ENCODE measurements at regions not wholly inside any gene's neighbourhood (a gene's known extent, or its start where the extent isn't known, plus 50 kb on each side); places are given as distances from the start of the nearest gene placed in this dataset.
A peak's percentile ranks its signal among the peaks of the same experiment; 100 is the strongest.
"Not testable (repeated sequence)": the region's sequence is repeated elsewhere in the genome, so short reads cannot be mapped to it uniquely, and the experiment has no call there.

- Mint-ChIP-seq H3K27me3 (ENCODE audit: insufficient read depth, low read depth, poor library complexity) (peaks cover 15% of the 10 kb centered on the region), H3K9me3 (peaks cover 16% of the 10 kb centered on the region)
- not testable (repeated sequence) for H3K36me3 Mint-ChIP-seq (ENCODE audit: low read depth); H3K4me3 Mint-ChIP-seq; ATAC-seq; H3K36me3 ChIP-seq (ENCODE audit: insufficient read depth); H3F3A ChIP-seq (replicated peaks; ENCODE audit: low read depth); H3K79me2 ChIP-seq (replicated peaks; ENCODE audit: insufficient read depth); H3K27ac Mint-ChIP-seq; H4K20me1 ChIP-seq (replicated peaks; ENCODE audit: insufficient read depth); H3K4me1 ChIP-seq (ENCODE audit: insufficient read depth); H3K4me3 ChIP-seq; H3K9me2 ChIP-seq (ENCODE audit: insufficient read depth); H3K4me1 Mint-ChIP-seq; H3K4me2 ChIP-seq; H3K27me3 ChIP-seq (ENCODE audit: insufficient read depth); DNase-seq (ENCODE audit: low spot score); H2AFZ ChIP-seq; H3K27ac ChIP-seq (ENCODE audit: low read depth)
Observed at GRCh38 chr7:155397758-155398714, 59.9 kb upstream of the EN2 start.

GRCh38 chr7:155398944-155399343, 59.0 kb upstream of the EN2 start:
- H3K4me3 Mint-ChIP-seq, result no peak overlapping the region; the same call in 2 of the 3 replicates
- no peak overlapping the region for H3K27ac Mint-ChIP-seq
- H3K79me2 ChIP-seq (replicated peaks; ENCODE audit: insufficient read depth), result no peaks in the 10 kb centered on the region
- H3K9me2 ChIP-seq (ENCODE audit: insufficient read depth), result no peaks in the 10 kb centered on the region
- H3K4me2 ChIP-seq, result no peak overlapping the region
- no peaks in the 10 kb centered on the region; the same call in 2 of the 3 replicates for H3K4me1 Mint-ChIP-seq
- no peak overlapping the region for H2AFZ ChIP-seq
- no peak overlapping the region for H3K27ac ChIP-seq (ENCODE audit: low read depth)
- H3K27me3 ChIP-seq (ENCODE audit: insufficient read depth), result no peaks in the 10 kb centered on the region
- peaks cover 16% of the 10 kb centered on the region for H3K9me3 Mint-ChIP-seq
- peaks cover 9% of the 10 kb centered on the region; the same call in 1 of the 3 replicates for H3K36me3 Mint-ChIP-seq (ENCODE audit: low read depth)
- H3K4me1 ChIP-seq (ENCODE audit: insufficient read depth), result no peaks in the 10 kb centered on the region
- no peaks in the 10 kb centered on the region for H3F3A ChIP-seq (replicated peaks; ENCODE audit: low read depth)
- DNase-seq (ENCODE audit: low spot score) (no peak), ATAC-seq (peak; percentile 41; the same call in 2 of the 3 replicates)
- H3K4me3 ChIP-seq, result no peak overlapping the region
- H3K27me3 Mint-ChIP-seq (ENCODE audit: insufficient read depth, low read depth, poor library complexity), result peaks cover 16% of the 10 kb centered on the region
- H3K36me3 ChIP-seq (ENCODE audit: insufficient read depth), result no peaks in the 10 kb centered on the region
- TF ChIP-seq ZNF114 (CRISPR knock-in tag; IDR thresholded peaks at IDR 0.05) (no peak), CTCF (conservative IDR thresholded peaks at IDR 0.05; ENCODE audit: low read depth in 2 of 2) (peak in 1 of 2 experiments; percentile 42; a peak in 2 of 4 replicates)
- H4K20me1 ChIP-seq (replicated peaks; ENCODE audit: insufficient read depth), result no peaks in the 10 kb centered on the region

GRCh38 chr7:155399577-155399976, 58.4 kb upstream of the EN2 start:
- Histone ChIP-seq H3F3A (replicated peaks; ENCODE audit: low read depth) (no peaks in the 10 kb centered on the region), H2AFZ (no peak overlapping the region), H3K4me3 (no peak overlapping the region), H4K20me1 (replicated peaks; ENCODE audit: insufficient read depth) (no peaks in the 10 kb centered on the region), H3K4me1 (ENCODE audit: insufficient read depth) (no peaks in the 10 kb centered on the region), H3K27ac (ENCODE audit: low read depth) (no peak overlapping the region), H3K4me2 (no peak overlapping the region), H3K9me2 (ENCODE audit: insufficient read depth) (no peaks in the 10 kb centered on the region), H3K36me3 (ENCODE audit: insufficient read depth) (no peaks in the 10 kb centered on the region), H3K27me3 (ENCODE audit: insufficient read depth) (no peaks in the 10 kb centered on the region), H3K79me2 (replicated peaks; ENCODE audit: insufficient read depth) (no peaks in the 10 kb centered on the region)
- Mint-ChIP-seq H3K9me3 (peaks cover 16% of the 10 kb centered on the region), H3K27ac (no peak overlapping the region), H3K4me1 (no peaks in the 10 kb centered on the region; the same call in 2 of the 3 replicates), H3K4me3 (no peak overlapping the region), H3K27me3 (ENCODE audit: insufficient read depth, low read depth, poor library complexity) (peaks cover 13% of the 10 kb centered on the region), H3K36me3 (ENCODE audit: low read depth) (peaks cover 9% of the 10 kb centered on the region; the same call in 1 of the 3 replicates)
- DNase-seq (ENCODE audit: low spot score), result no peak
- ATAC-seq, result no peak
- no peak for TF ChIP-seq POLR2AphosphoS5 (IDR thresholded peaks at IDR 0.05; ENCODE audit: low read depth)
- TF ChIP-seq ZNF331 (CRISPR knock-in tag; IDR thresholded peaks at IDR 0.05; ENCODE audit: low read depth), result no peak
- no peak for TF ChIP-seq ETS1 (IDR thresholded peaks at IDR 0.05)
- no peak for TF ChIP-seq ZNF114 (CRISPR knock-in tag; IDR thresholded peaks at IDR 0.05)
- TF ChIP-seq, protein P1, sequence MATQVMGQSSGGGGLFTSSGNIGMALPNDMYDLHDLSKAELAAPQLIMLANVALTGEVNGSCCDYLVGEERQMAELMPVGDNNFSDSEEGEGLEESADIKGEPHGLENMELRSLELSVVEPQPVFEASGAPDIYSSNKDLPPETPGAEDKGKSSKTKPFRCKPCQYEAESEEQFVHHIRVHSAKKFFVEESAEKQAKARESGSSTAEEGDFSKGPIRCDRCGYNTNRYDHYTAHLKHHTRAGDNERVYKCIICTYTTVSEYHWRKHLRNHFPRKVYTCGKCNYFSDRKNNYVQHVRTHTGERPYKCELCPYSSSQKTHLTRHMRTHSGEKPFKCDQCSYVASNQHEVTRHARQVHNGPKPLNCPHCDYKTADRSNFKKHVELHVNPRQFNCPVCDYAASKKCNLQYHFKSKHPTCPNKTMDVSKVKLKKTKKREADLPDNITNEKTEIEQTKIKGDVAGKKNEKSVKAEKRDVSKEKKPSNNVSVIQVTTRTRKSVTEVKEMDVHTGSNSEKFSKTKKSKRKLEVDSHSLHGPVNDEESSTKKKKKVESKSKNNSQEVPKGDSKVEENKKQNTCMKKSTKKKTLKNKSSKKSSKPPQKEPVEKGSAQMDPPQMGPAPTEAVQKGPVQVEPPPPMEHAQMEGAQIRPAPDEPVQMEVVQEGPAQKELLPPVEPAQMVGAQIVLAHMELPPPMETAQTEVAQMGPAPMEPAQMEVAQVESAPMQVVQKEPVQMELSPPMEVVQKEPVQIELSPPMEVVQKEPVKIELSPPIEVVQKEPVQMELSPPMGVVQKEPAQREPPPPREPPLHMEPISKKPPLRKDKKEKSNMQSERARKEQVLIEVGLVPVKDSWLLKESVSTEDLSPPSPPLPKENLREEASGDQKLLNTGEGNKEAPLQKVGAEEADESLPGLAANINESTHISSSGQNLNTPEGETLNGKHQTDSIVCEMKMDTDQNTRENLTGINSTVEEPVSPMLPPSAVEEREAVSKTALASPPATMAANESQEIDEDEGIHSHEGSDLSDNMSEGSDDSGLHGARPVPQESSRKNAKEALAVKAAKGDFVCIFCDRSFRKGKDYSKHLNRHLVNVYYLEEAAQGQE (IDR thresholded peaks at IDR 0.05; ENCODE audit: unreplicated experiment), result no peak

Measured in GM23338 (cell line).